ENCODE measurements at regions not wholly inside any gene's neighbourhood (a gene's known extent, or its start where the extent isn't known, plus 50 kb on each side); places are given as distances from the start of the nearest gene placed in this dataset.

DNA sequence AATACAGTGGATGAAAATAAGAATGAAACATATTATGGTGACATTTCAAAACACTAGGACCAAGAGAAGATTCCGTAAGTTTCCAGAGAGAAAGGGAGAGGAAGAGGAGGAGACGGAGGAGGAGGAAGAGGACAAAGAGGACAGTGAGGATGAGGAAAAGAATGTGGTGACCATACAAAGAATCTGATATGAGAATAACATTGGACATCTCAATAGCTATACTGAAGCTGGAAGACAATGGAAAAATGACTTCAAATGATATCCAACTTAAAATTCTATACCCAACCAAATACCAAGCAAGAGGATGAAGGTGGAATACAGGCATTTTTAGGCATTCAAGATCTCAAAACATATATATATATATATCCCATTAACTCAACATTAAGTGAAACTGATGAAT, 173.4 kb downstream of the PAWR start (continued):
- TF ChIP-seq, protein P1, sequence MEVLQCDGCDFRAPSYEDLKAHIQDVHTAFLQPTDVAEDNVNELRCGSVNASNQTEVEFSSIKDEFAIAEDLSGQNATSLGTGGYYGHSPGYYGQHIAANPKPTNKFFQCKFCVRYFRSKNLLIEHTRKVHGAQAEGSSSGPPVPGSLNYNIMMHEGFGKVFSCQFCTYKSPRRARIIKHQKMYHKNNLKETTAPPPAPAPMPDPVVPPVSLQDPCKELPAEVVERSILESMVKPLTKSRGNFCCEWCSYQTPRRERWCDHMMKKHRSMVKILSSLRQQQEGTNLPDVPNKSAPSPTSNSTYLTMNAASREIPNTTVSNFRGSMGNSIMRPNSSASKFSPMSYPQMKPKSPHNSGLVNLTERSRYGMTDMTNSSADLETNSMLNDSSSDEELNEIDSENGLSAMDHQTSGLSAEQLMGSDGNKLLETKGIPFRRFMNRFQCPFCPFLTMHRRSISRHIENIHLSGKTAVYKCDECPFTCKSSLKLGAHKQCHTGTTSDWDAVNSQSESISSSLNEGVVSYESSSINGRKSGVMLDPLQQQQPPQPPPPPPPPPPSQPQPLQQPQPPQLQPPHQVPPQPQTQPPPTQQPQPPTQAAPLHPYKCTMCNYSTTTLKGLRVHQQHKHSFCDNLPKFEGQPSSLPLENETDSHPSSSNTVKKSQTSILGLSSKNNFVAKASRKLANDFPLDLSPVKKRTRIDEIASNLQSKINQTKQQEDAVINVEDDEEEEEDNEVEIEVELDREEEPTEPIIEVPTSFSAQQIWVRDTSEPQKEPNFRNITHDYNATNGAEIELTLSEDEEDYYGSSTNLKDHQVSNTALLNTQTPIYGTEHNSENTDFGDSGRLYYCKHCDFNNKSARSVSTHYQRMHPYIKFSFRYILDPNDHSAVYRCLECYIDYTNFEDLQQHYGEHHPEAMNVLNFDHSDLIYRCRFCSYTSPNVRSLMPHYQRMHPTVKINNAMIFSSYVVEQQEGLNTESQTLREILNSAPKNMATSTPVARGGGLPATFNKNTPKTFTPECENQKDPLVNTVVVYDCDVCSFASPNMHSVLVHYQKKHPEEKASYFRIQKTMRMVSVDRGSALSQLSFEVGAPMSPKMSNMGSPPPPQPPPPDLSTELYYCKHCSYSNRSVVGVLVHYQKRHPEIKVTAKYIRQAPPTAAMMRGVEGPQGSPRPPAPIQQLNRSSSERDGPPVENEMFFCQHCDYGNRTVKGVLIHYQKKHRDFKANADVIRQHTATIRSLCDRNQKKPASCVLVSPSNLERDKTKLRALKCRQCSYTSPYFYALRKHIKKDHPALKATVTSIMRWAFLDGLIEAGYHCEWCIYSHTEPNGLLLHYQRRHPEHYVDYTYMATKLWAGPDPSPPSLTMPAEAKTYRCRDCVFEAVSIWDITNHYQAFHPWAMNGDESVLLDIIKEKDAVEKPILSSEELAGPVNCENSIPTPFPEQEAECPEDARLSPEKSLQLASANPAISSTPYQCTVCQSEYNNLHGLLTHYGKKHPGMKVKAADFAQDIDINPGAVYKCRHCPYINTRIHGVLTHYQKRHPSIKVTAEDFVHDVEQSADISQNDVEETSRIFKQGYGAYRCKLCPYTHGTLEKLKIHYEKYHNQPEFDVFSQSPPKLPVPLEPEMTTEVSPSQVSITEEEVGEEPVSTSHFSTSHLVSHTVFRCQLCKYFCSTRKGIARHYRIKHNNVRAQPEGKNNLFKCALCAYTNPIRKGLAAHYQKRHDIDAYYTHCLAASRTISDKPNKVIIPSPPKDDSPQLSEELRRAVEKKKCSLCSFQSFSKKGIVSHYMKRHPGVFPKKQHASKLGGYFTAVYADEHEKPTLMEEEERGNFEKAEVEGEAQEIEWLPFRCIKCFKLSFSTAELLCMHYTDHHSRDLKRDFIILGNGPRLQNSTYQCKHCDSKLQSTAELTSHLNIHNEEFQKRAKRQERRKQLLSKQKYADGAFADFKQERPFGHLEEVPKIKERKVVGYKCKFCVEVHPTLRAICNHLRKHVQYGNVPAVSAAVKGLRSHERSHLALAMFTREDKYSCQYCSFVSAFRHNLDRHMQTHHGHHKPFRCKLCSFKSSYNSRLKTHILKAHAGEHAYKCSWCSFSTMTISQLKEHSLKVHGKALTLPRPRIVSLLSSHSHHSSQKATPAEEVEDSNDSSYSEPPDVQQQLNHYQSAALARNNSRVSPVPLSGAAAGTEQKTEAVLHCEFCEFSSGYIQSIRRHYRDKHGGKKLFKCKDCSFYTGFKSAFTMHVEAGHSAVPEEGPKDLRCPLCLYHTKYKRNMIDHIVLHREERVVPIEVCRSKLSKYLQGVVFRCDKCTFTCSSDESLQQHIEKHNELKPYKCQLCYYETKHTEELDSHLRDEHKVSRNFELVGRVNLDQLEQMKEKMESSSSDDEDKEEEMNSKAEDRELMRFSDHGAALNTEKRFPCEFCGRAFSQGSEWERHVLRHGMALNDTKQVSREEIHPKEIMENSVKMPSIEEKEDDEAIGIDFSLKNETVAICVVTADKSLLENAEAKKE (CRISPR knock-in tag; IDR thresholded peaks at IDR 0.05) = no peak
- no peak for TF ChIP-seq CREB1 (CRISPR knock-in tag; IDR thresholded peaks at IDR 0.05; ENCODE audit: low read depth)
- TF ChIP-seq EZH2 (IDR thresholded peaks at IDR 0.05; ENCODE audit: low read depth, unreplicated experiment) = no peak
- no peak for TF ChIP-seq STAT1 (IDR thresholded peaks at IDR 0.05; ENCODE audit: unreplicated experiment)
- no peak for TF ChIP-seq EZH2phosphoT487 (IDR thresholded peaks at IDR 0.05; ENCODE audit: unreplicated experiment)
- TF ChIP-seq POLR2AphosphoS5 (IDR thresholded peaks at IDR 0.05; ENCODE audit: low read depth) = no peak
- TF ChIP-seq, protein P2, sequence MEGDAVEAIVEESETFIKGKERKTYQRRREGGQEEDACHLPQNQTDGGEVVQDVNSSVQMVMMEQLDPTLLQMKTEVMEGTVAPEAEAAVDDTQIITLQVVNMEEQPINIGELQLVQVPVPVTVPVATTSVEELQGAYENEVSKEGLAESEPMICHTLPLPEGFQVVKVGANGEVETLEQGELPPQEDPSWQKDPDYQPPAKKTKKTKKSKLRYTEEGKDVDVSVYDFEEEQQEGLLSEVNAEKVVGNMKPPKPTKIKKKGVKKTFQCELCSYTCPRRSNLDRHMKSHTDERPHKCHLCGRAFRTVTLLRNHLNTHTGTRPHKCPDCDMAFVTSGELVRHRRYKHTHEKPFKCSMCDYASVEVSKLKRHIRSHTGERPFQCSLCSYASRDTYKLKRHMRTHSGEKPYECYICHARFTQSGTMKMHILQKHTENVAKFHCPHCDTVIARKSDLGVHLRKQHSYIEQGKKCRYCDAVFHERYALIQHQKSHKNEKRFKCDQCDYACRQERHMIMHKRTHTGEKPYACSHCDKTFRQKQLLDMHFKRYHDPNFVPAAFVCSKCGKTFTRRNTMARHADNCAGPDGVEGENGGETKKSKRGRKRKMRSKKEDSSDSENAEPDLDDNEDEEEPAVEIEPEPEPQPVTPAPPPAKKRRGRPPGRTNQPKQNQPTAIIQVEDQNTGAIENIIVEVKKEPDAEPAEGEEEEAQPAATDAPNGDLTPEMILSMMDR (conservative IDR thresholded peaks at IDR 0.05; ENCODE audit: low read depth in 2 of 2) = no peak

DNA sequence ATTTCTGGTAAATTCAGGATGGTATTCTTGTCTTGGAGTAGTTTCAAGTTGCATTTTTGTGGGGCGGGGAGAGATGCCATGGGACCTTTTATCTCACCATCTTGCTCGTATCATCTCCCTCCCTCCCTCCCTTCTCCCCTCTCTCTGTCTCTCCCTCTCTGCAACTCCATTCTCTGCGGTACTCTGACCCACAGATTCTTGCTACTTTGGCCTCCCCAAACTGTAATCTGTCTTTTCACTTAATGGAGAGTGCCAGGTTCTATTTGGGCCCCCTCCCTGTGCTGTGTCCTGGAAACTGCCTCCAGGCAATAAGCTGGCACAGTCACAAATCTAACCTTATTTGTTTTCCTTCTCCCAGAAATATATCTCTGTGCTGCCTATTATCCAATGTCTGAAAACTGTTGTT, 175.2 kb downstream of the PAWR start:
- Histone ChIP-seq H3F3A (replicated peaks; ENCODE audit: low read depth) (no peaks in the 10 kb centered on the region), H3K36me3 (ENCODE audit: insufficient read depth) (no peaks in the 10 kb centered on the region), H3K4me3 (no peak overlapping the region), H2AFZ (no peak overlapping the region), H3K4me2 (no peak overlapping the region), H3K27me3 (ENCODE audit: insufficient read depth) (no peaks in the 10 kb centered on the region), H3K4me1 (ENCODE audit: insufficient read depth) (peaks cover 26% of the 10 kb centered on the region), H3K9me2 (ENCODE audit: insufficient read depth) (no peaks in the 10 kb centered on the region), H3K79me2 (replicated peaks; ENCODE audit: insufficient read depth) (no peaks in the 10 kb centered on the region; the same call in 1 of the 2 replicates), H4K20me1 (replicated peaks; ENCODE audit: insufficient read depth) (no peaks in the 10 kb centered on the region), H3K27ac (ENCODE audit: low read depth) (0 out of 2 replicates have a peak overlapping the region, but pooled peaks have one; percentile 12)
- Mint-ChIP-seq H3K27me3 (ENCODE audit: insufficient read depth, low read depth, poor library complexity) (peaks cover 3% of the 10 kb centered on the region), H3K27ac (no peak overlapping the region), H3K4me1 (peaks cover 20% of the 10 kb centered on the region), H3K9me3 (no peaks in the 10 kb centered on the region; the same call in 2 of the 3 replicates), H3K4me3 (no peak overlapping the region), H3K36me3 (ENCODE audit: low read depth) (peaks cover 6% of the 10 kb centered on the region; the same call in 2 of the 3 replicates)
- no peak for ATAC-seq
- no peak for DNase-seq (ENCODE audit: low spot score)
- TF ChIP-seq JUNB (IDR thresholded peaks at IDR 0.05; ENCODE audit: unreplicated experiment) = no peak
- no peak for TF ChIP-seq REST (IDR thresholded peaks at IDR 0.05; ENCODE audit: unreplicated experiment)
- no peak for TF ChIP-seq ZNF331 (CRISPR knock-in tag; IDR thresholded peaks at IDR 0.05; ENCODE audit: low read depth)
- no peak for TF ChIP-seq EZH2 (IDR thresholded peaks at IDR 0.05; ENCODE audit: low read depth, unreplicated experiment)
- no peak for TF ChIP-seq ZNF114 (CRISPR knock-in tag; IDR thresholded peaks at IDR 0.05)
- TF ChIP-seq POLR2AphosphoS5 (IDR thresholded peaks at IDR 0.05; ENCODE audit: low read depth) = no peak
- TF ChIP-seq, protein P2 (conservative IDR thresholded peaks at IDR 0.05; ENCODE audit: low read depth in 2 of 2) = no peak
- TF ChIP-seq STAT1 (IDR thresholded peaks at IDR 0.05; ENCODE audit: unreplicated experiment) = no peak

Data from GM23338 (cell line).